ENCODE measurements at regions not wholly inside any gene's neighbourhood (a gene's known extent, or its start where the extent isn't known, plus 50 kb on each side); places are given as distances from the start of the nearest gene placed in this dataset.

DNA sequence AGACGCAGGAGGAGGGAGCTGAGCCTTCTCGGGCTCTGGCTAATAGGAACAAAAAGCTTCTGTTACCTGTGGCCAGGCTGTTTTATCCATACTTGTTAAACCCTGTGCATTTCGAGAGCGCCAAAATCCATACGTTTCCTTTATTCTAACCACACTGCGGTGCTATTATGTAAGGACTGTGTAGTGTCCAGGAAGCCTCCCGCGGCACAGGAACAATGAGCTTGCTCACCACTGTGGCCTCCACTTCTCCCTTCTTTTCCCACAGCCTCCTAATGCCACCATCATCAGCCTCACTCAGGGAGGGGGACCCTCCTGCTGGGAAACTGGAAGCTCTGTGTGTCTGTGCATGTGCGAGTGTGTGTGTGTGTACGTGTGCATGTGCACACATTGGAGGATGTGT is 268.5 kb downstream of the HAUS1 start:
- ATAC-seq (no peak), DNase-seq (no peak)
- Histone ChIP-seq H3F3A (ENCODE audit: low read length, unreplicated experiment) (no peaks in the 10 kb centered on the region), H3K36me3 (ENCODE audit: low read depth, low read length) (no peaks in the 10 kb centered on the region), H3K27me3 (ENCODE audit: low read length) (no peaks in the 10 kb centered on the region), H3K4me2 (ENCODE audit: low read length) (no peak overlapping the region), H4K20me1 (ENCODE audit: low read length) (no peaks in the 10 kb centered on the region), H3K4me3 (ENCODE audit: low read length) (no peak overlapping the region), H3K9ac (ENCODE audit: low read length) (no peak overlapping the region), H3K4me1 (ENCODE audit: insufficient read depth, low read length) (no peaks in the 10 kb centered on the region), H3K9me2 (replicated peaks; ENCODE audit: low read length) (no peaks in the 10 kb centered on the region), H2AFZ (ENCODE audit: low read length) (no peak overlapping the region), H3K79me2 (ENCODE audit: low read length) (no peaks in the 10 kb centered on the region), H3K27ac (ENCODE audit: low read length) (no peak overlapping the region), H3K9me3 (ENCODE audit: low read length) (no peaks in the 10 kb centered on the region)
- intact Hi-C loops (cut with micrococcal nuclease): no loop called here
- BruUV-seq (replicated peaks): no TSS peak
- CTCF ChIA-PET: no interaction called here
- TF ChIP-seq, protein P1, sequence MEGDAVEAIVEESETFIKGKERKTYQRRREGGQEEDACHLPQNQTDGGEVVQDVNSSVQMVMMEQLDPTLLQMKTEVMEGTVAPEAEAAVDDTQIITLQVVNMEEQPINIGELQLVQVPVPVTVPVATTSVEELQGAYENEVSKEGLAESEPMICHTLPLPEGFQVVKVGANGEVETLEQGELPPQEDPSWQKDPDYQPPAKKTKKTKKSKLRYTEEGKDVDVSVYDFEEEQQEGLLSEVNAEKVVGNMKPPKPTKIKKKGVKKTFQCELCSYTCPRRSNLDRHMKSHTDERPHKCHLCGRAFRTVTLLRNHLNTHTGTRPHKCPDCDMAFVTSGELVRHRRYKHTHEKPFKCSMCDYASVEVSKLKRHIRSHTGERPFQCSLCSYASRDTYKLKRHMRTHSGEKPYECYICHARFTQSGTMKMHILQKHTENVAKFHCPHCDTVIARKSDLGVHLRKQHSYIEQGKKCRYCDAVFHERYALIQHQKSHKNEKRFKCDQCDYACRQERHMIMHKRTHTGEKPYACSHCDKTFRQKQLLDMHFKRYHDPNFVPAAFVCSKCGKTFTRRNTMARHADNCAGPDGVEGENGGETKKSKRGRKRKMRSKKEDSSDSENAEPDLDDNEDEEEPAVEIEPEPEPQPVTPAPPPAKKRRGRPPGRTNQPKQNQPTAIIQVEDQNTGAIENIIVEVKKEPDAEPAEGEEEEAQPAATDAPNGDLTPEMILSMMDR (conservative IDR thresholded peaks at IDR 0.05; ENCODE audit: low read depth, low read length): no peak
- TF ChIP-seq EZH2 (IDR thresholded peaks at IDR 0.05; ENCODE audit: low read length, unreplicated experiment) (no peak), EZH2phosphoT487 (IDR thresholded peaks at IDR 0.05; ENCODE audit: borderline replicate concordance, low read length) (no peak)
- POLR2A ChIA-PET (ENCODE audit: unreplicated experiment): no interaction called here

DNA sequence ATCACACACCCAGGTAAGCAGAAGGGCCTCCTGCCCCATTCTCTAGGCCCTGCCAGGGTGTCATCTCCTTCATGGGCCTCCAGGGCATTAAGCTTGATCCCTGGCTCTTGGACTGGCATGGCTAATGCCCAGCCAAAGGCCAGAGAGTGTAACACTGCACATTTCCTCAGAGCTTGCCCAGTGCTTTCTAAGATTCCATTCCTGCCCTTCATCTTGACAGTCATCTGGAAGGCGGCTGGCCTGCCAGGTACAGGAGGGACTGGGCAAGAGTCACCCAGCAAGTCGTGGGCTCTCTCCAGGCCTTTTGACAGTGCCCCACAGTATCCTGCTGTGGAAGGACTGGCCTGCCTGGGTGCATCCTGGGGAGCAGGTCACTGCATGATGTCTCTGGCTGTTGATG is 268.9 kb downstream of the HAUS1 start:
- Histone ChIP-seq H2AFZ (ENCODE audit: low read length) (no peak overlapping the region), H3K9me3 (ENCODE audit: low read length) (no peaks in the 10 kb centered on the region), H3K4me1 (ENCODE audit: insufficient read depth, low read length) (no peaks in the 10 kb centered on the region), H3K27me3 (ENCODE audit: low read length) (no peaks in the 10 kb centered on the region), H3K4me3 (ENCODE audit: low read length) (no peak overlapping the region), H3K9me2 (replicated peaks; ENCODE audit: low read length) (no peaks in the 10 kb centered on the region), H3K27ac (ENCODE audit: low read length) (no peak overlapping the region), H3K4me2 (ENCODE audit: low read length) (no peak overlapping the region), H3K79me2 (ENCODE audit: low read length) (no peaks in the 10 kb centered on the region), H3F3A (ENCODE audit: low read length, unreplicated experiment) (no peaks in the 10 kb centered on the region), H4K20me1 (ENCODE audit: low read length) (no peaks in the 10 kb centered on the region), H3K9ac (ENCODE audit: low read length) (no peak overlapping the region), H3K36me3 (ENCODE audit: low read depth, low read length) (no peaks in the 10 kb centered on the region)
- BruUV-seq (replicated peaks): no TSS peak
- ChIA-PET POLR2A (ENCODE audit: unreplicated experiment) (no interaction called here), CTCF (no interaction called here)
- ATAC-seq (no peak), DNase-seq (no peak)
- intact Hi-C loops (cut with micrococcal nuclease): no loop called here
- TF ChIP-seq EZH2 (IDR thresholded peaks at IDR 0.05; ENCODE audit: low read length, unreplicated experiment): no peak
- TF ChIP-seq EZH2phosphoT487 (IDR thresholded peaks at IDR 0.05; ENCODE audit: borderline replicate concordance, low read length): no peak
- TF ChIP-seq, protein P1 (conservative IDR thresholded peaks at IDR 0.05; ENCODE audit: low read depth, low read length): no peak

DNA sequence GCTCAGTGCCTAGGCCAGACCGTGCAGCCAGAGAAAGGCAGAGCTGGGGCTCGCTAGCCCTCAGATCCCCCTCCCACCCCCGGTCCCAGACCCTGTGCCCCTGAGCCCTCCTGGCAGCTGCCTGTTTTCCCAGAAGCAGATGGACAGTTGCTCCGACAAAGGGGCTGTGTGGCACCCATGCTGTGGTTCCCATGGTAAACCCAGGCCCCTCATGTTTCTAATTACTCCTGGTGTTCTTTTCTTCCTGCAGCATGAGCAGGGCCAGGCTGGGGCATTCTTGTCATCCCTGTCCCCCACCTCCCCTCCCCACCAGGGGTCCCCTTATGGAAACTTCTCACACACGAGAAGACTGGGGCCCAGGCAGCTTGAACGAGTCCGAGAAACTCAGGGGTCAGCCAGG is 269.6 kb downstream of the HAUS1 start:
- TF ChIP-seq, protein P1 (conservative IDR thresholded peaks at IDR 0.05; ENCODE audit: low read depth, low read length): no peak
- TF ChIP-seq EZH2phosphoT487 (IDR thresholded peaks at IDR 0.05; ENCODE audit: borderline replicate concordance, low read length): no peak
- no peak for TF ChIP-seq EZH2 (IDR thresholded peaks at IDR 0.05; ENCODE audit: low read length, unreplicated experiment)
- H2AFZ ChIP-seq (ENCODE audit: low read length): no peak overlapping the region
- no peak overlapping the region for H3K4me3 ChIP-seq (ENCODE audit: low read length)
- POLR2A ChIA-PET (ENCODE audit: unreplicated experiment): no interaction called here
- no peaks in the 10 kb centered on the region for H3K36me3 ChIP-seq (ENCODE audit: low read depth, low read length)
- no peaks in the 10 kb centered on the region for H3K9me2 ChIP-seq (replicated peaks; ENCODE audit: low read length)
- no peak overlapping the region for H3K4me2 ChIP-seq (ENCODE audit: low read length)
- H3K79me2 ChIP-seq (ENCODE audit: low read length): no peaks in the 10 kb centered on the region
- H3K27me3 ChIP-seq (ENCODE audit: low read length): no peaks in the 10 kb centered on the region
- no peaks in the 10 kb centered on the region for H3K9me3 ChIP-seq (ENCODE audit: low read length)
- H3K9ac ChIP-seq (ENCODE audit: low read length): no peak overlapping the region
- no peaks in the 10 kb centered on the region for H4K20me1 ChIP-seq (ENCODE audit: low read length)
- intact Hi-C loops (cut with micrococcal nuclease): no loop called here
- CTCF ChIA-PET: no interaction called here
- no peaks in the 10 kb centered on the region for H3K4me1 ChIP-seq (ENCODE audit: insufficient read depth, low read length)
- no peaks in the 10 kb centered on the region for H3F3A ChIP-seq (ENCODE audit: low read length, unreplicated experiment)
- DNase-seq (no peak), ATAC-seq (no peak)
- BruUV-seq (replicated peaks): no TSS peak
- no peak overlapping the region for H3K27ac ChIP-seq (ENCODE audit: low read length)
